Erythroblast (primary cell): ENCODE measurements at regions not wholly inside any gene's neighbourhood (a gene's known extent, or its start where the extent isn't known, plus 50 kb on each side); places are given as distances from the start of the nearest gene placed in this dataset.

Experiments used
- GATA1 ChIP-seq: IDR thresholded peaks from 2 replicates; pipeline ENCODE4 v1.6.1; 2011; ENCODE audit warnings: low read depth, mild to moderate bottlenecking, control low read depth, low read length, moderate library complexity
- POLR2A ChIP-seq: IDR thresholded peaks from 2 replicates; pipeline ENCODE4 v1.6.1; 2011; ENCODE audit warnings: mild to moderate bottlenecking, low read length

DNA sequence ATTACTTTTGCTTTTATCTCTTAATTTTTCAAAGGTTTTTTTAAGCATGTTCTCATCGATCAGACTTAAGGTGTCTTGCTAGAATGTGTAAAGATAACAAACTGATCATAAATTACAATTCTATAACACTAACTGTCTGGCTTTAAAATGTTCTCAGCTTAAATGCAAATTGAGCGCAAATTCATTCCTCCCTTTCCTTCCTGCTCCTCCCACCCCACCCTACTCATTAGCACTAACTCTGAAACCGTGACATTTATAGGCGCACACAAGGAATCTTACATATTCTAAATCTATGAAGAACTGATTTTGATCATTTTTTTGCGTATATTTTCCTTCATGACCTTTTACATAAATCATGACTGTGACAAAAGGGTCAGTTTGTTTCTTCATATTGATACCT, 590.0 kb upstream of the DIAPH2 start:
- TF ChIP-seq POLR2A (no peak), GATA1 (no peak)
